OCI-LY3 (cell line): ENCODE measurements at regions not wholly inside any gene's neighbourhood (a gene's known extent, or its start where the extent isn't known, plus 50 kb on each side); places are given as distances from the start of the nearest gene placed in this dataset.

Experiments used
- EZH2phosphoT487 ChIP-seq: fragments of 200-600 bp; shearing (Covaris generic); IDR thresholded peaks from 2 replicates; pipeline ENCODE4 v1.6.1; 2018; ENCODE audit warnings: antibody characterized with exemption, mixed run types, low read depth
- TF ChIP-seq, protein P1 (sequence below): fragments of 200-600, 300-600 bp; sonication (generic); IDR thresholded peaks from 2 replicates; pipeline ENCODE4 v1.5.1; 2014; ENCODE audit warnings: antibody characterized with exemption, low read length, low read depth

DNA sequence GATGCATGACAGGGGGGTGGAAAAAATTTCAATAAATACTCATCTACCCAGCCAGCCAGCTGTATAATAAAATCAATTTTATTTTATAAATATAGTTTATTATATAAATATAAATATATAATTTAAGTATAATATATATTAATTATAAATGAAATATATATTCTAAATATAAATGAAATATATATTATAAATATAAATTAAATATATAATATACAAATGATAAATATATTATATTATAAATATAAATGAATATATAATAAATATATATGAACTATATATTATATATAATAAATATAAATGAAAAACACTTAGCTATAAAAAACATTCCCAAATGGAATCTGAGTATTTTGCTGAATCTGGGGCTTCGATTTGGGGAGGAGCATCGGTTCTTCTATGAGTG lies 79.4 kb upstream of the CDCA7L start:
- TF ChIP-seq, protein P1, sequence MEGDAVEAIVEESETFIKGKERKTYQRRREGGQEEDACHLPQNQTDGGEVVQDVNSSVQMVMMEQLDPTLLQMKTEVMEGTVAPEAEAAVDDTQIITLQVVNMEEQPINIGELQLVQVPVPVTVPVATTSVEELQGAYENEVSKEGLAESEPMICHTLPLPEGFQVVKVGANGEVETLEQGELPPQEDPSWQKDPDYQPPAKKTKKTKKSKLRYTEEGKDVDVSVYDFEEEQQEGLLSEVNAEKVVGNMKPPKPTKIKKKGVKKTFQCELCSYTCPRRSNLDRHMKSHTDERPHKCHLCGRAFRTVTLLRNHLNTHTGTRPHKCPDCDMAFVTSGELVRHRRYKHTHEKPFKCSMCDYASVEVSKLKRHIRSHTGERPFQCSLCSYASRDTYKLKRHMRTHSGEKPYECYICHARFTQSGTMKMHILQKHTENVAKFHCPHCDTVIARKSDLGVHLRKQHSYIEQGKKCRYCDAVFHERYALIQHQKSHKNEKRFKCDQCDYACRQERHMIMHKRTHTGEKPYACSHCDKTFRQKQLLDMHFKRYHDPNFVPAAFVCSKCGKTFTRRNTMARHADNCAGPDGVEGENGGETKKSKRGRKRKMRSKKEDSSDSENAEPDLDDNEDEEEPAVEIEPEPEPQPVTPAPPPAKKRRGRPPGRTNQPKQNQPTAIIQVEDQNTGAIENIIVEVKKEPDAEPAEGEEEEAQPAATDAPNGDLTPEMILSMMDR = no peak
- TF ChIP-seq EZH2phosphoT487 = no peak
